ENCODE measurements at regions not wholly inside any gene's neighbourhood (a gene's known extent, or its start where the extent isn't known, plus 50 kb on each side); places are given as distances from the start of the nearest gene placed in this dataset.

GRCh38 chr5:30663536-30663935 is 530.0 kb upstream of the CDH6 start:
- H3K4me3 ChIP-seq (replicated peaks; ENCODE audit: insufficient read depth, low read length) = no peak overlapping the region
- TF ChIP-seq POLR2AphosphoS5 (IDR thresholded peaks at IDR 0.05; ENCODE audit: low read depth) (no peak), CTCF (IDR thresholded peaks at IDR 0.05; ENCODE audit: insufficient read depth, low read length) (no peak), REST (IDR thresholded peaks at IDR 0.05; ENCODE audit: insufficient replicate concordance, low read depth) (no peak), GABPA (IDR thresholded peaks at IDR 0.05; ENCODE audit: low read depth) (no peak), SPI1 (IDR thresholded peaks at IDR 0.05; ENCODE audit: borderline replicate concordance, low read depth) (no peak)
- no peak overlapping the region for H3K27ac ChIP-seq (replicated peaks)
- no peaks in the 10 kb centered on the region for H3K27me3 ChIP-seq (ENCODE audit: insufficient read depth, poor library complexity, severe bottlenecking)
- DNase-seq (ENCODE audit: low read depth in 1 of 2, low spot score in 1 of 2) = no peak

- TF ChIP-seq REST (IDR thresholded peaks at IDR 0.05; ENCODE audit: insufficient replicate concordance, low read depth) (no peak), POLR2AphosphoS5 (IDR thresholded peaks at IDR 0.05; ENCODE audit: low read depth) (no peak), GABPA (IDR thresholded peaks at IDR 0.05; ENCODE audit: low read depth) (no peak)
- H3K4me3 ChIP-seq (replicated peaks; ENCODE audit: insufficient read depth, low read length) = no peak overlapping the region
- no peak overlapping the region for H3K27ac ChIP-seq (replicated peaks)
- no peak for DNase-seq (ENCODE audit: low read depth in 1 of 2, low spot score in 1 of 2)
- no peaks in the 10 kb centered on the region for H3K27me3 ChIP-seq (ENCODE audit: insufficient read depth, poor library complexity, severe bottlenecking)
Measured at GRCh38 chr5:30662373-30662772, 531.1 kb upstream of the CDH6 start.

- Histone ChIP-seq H3K27me3 (ENCODE audit: insufficient read depth, poor library complexity, severe bottlenecking) (no peaks in the 10 kb centered on the region), H3K27ac (replicated peaks) (no peak overlapping the region), H3K4me3 (replicated peaks; ENCODE audit: insufficient read depth, low read length) (no peak overlapping the region)
- DNase-seq (ENCODE audit: low read depth in 1 of 2, low spot score in 1 of 2) = no peak
- no peak for TF ChIP-seq REST (IDR thresholded peaks at IDR 0.05; ENCODE audit: insufficient replicate concordance, low read depth)
- no peak for TF ChIP-seq CTCF (IDR thresholded peaks at IDR 0.05; ENCODE audit: insufficient read depth, low read length)
- TF ChIP-seq POLR2AphosphoS5 (IDR thresholded peaks at IDR 0.05; ENCODE audit: low read depth) = no peak
- TF ChIP-seq GABPA (IDR thresholded peaks at IDR 0.05; ENCODE audit: low read depth) = no peak
- TF ChIP-seq SPI1 (IDR thresholded peaks at IDR 0.05; ENCODE audit: borderline replicate concordance, low read depth) = no peak
Measured at GRCh38 chr5:30661730-30662129, 531.8 kb upstream of the CDH6 start.

GRCh38 chr5:30659417-30659816 is 534.1 kb upstream of the CDH6 start:
- TF ChIP-seq SPI1 (IDR thresholded peaks at IDR 0.05; ENCODE audit: borderline replicate concordance, low read depth) (no peak), GABPA (IDR thresholded peaks at IDR 0.05; ENCODE audit: low read depth) (no peak), POLR2AphosphoS5 (IDR thresholded peaks at IDR 0.05; ENCODE audit: low read depth) (no peak), CTCF (IDR thresholded peaks at IDR 0.05; ENCODE audit: insufficient read depth, low read length) (no peak), REST (IDR thresholded peaks at IDR 0.05; ENCODE audit: insufficient replicate concordance, low read depth) (no peak)
- DNase-seq (ENCODE audit: low read depth in 1 of 2, low spot score in 1 of 2) = no peak
- no peak overlapping the region for H3K4me3 ChIP-seq (replicated peaks; ENCODE audit: insufficient read depth, low read length)
- H3K27ac ChIP-seq (replicated peaks) = no peak overlapping the region
- no peaks in the 10 kb centered on the region for H3K27me3 ChIP-seq (ENCODE audit: insufficient read depth, poor library complexity, severe bottlenecking)

Data from HL-60 (cell line).